ENCODE measurements at regions not wholly inside any gene's neighbourhood (a gene's known extent, or its start where the extent isn't known, plus 50 kb on each side); places are given as distances from the start of the nearest gene placed in this dataset.
"Not testable (repeated sequence)": the region's sequence is repeated elsewhere in the genome, so short reads cannot be mapped to it uniquely, and the experiment has no call there.

GRCh38 chr4:34309383-34309906, 1934.9 kb downstream of the ARAP2 start:
- no peak for DNase-seq

GRCh38 chr4:34318773-34319172, 1925.5 kb downstream of the ARAP2 start:
- no peak for DNase-seq

GRCh38 chr4:34323549-34324320, 1920.6 kb downstream of the ARAP2 start:
- DNase-seq, result no peak

GRCh38 chr4:34328939-34329338, 1915.4 kb downstream of the ARAP2 start:
- no peak for DNase-seq

GRCh38 chr4:34335156-34335555, 1909.2 kb downstream of the ARAP2 start:
- DNase-seq, result not testable (repeated sequence)

- DNase-seq, result not testable (repeated sequence)
Measured at GRCh38 chr4:34335556-34335955, 1908.8 kb downstream of the ARAP2 start.

GRCh38 chr4:34362654-34363053, 1881.7 kb downstream of the ARAP2 start:
- DNase-seq, result no peak

GRCh38 chr4:34363842-34364241, 1880.5 kb downstream of the ARAP2 start:
- no peak for DNase-seq

GRCh38 chr4:34365946-34366345, 1878.4 kb downstream of the ARAP2 start:
- DNase-seq, result peak; percentile 17

- DNase-seq, result peak; percentile 3
Measured at GRCh38 chr4:34371676-34372075, 1872.6 kb downstream of the ARAP2 start.

GRCh38 chr4:34372815-34373214, 1871.5 kb downstream of the ARAP2 start:
- DNase-seq, result peak; percentile 2

GRCh38 chr4:34373456-34373855, 1870.9 kb downstream of the ARAP2 start:
- DNase-seq, result no peak

GRCh38 chr4:34412233-34412632, 1832.1 kb downstream of the ARAP2 start:
- no peak for DNase-seq

- DNase-seq, result no peak
Measured at GRCh38 chr4:34412911-34413310, 1831.4 kb downstream of the ARAP2 start.

GRCh38 chr4:34417160-34417559, 1827.2 kb downstream of the ARAP2 start:
- DNase-seq, result no peak

GRCh38 chr4:34419871-34420270, 1824.4 kb downstream of the ARAP2 start:
- DNase-seq, result no peak

- DNase-seq, result peak; percentile 82
Measured at GRCh38 chr4:34422472-34423175, 1821.7 kb downstream of the ARAP2 start.

GRCh38 chr4:34432706-34433105, 1811.6 kb downstream of the ARAP2 start:
- DNase-seq, result no peak

GRCh38 chr4:34434377-34434776, 1809.9 kb downstream of the ARAP2 start:
- not testable (repeated sequence) for DNase-seq

GRCh38 chr4:34464196-34464595, 1780.1 kb downstream of the ARAP2 start:
- no peak for DNase-seq

- no peak for DNase-seq
Measured at GRCh38 chr4:34466411-34466810, 1777.9 kb downstream of the ARAP2 start.

- no peak for DNase-seq
Measured at GRCh38 chr4:34469516-34469915, 1774.8 kb downstream of the ARAP2 start.

- no peak for DNase-seq
Measured at GRCh38 chr4:34485252-34485651, 1759.1 kb downstream of the ARAP2 start.

Data from eye (tissue), 1 donor.